HL-60 (cell line): ENCODE measurements at regions not wholly inside any gene's neighbourhood (a gene's known extent, or its start where the extent isn't known, plus 50 kb on each side); places are given as distances from the start of the nearest gene placed in this dataset.

Experiments
- DNase-seq, 2 experiments: peaks; one replicate each; pipeline ENCODE4 v3.0.0-alpha.2; 2010 to 2020; ENCODE audit warnings: low read depth in 1 of 2, low spot score in 1 of 2
- H3K27ac ChIP-seq: fragments of 250-450 bp; sonication (Bioruptor Pico); replicated peaks from 2 replicates; pipeline ENCODE4 v1.5.1; 2020; ENCODE audit warnings: mild to moderate bottlenecking, moderate library complexity
- H3K27me3 ChIP-seq: fragments of 250-450 bp; sonication (Bioruptor Pico); 2 replicates; pipeline ENCODE4 v1.5.1; 2021; ENCODE audit warnings: mild to moderate bottlenecking, moderate library complexity; ENCODE audit not compliant: insufficient read depth, poor library complexity, severe bottlenecking
- H3K4me3 ChIP-seq: replicated peaks from 2 replicates; pipeline ENCODE4 v1.5.1; 2011; ENCODE audit warnings: mild to moderate bottlenecking, control low read depth, low read length; ENCODE audit not compliant: insufficient read depth
- CTCF ChIP-seq: IDR thresholded peaks from one replicate; pipeline ENCODE4 v1.5.1; 2011; ENCODE audit warnings: low read length, control low read depth, inconsistent platforms; ENCODE audit not compliant: insufficient read depth
- GABPA ChIP-seq: IDR thresholded peaks from 2 replicates; pipeline ENCODE4 v1.6.1; 2012; ENCODE audit warnings: low read depth
- POLR2AphosphoS5 ChIP-seq: IDR thresholded peaks from 2 replicates; pipeline ENCODE4 v1.6.1; 2012; ENCODE audit warnings: low read depth
- REST ChIP-seq: IDR thresholded peaks from 2 replicates; pipeline ENCODE4 v1.6.1; 2012; ENCODE audit warnings: low read depth; ENCODE audit not compliant: insufficient replicate concordance
- SPI1 ChIP-seq: IDR thresholded peaks from 2 replicates; pipeline ENCODE4 v1.6.1; 2012; ENCODE audit warnings: low read depth, mild to moderate bottlenecking, borderline replicate concordance

DNA sequence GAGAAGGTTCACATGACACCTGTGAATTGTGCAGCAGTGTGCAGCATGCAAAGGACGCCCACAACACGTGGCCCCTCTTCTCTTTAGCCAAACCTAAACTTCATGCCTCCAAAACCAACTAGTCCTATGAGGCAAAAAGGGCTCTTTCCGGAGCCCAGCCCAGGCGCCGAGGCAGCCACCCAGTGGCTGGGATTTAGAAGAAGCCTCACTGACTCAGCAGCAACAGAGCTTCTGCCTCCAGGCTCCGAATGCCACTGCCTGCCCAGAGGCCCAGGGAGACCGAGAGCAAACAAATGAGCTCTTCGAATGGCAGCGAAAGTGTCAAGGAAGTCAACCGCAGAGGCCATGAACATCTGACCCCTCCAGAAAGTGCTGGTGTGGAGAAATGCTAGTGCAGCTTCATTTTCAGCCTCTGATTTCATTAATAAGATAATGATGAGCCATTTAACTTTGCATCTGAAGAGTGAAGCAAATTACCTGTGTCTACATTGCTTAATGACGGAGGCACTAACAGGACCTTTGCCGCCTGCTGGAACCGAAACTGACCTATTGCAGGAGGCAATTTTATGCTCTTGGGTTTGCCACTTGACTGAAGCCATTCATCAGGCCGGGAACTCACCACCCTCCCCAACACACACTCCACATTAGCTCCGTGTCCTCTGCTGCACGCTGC is 157.7 kb upstream of the RPL38 start:
- no peak for DNase-seq

GRCh38 chr17:74049167-74049966 is 154.1 kb upstream of the RPL38 start:
- TF ChIP-seq REST (no peak), SPI1 (no peak), GABPA (no peak), POLR2AphosphoS5 (no peak), CTCF (no peak)
- peaks cover 15% of the 10 kb centered on the region for H3K27me3 ChIP-seq
- H3K4me3 ChIP-seq, result no peak overlapping the region
- no peak overlapping the region for H3K27ac ChIP-seq
- no peak for DNase-seq

More for the DNA sequence above, 157.7 kb upstream of the RPL38 start:
- no peak for TF ChIP-seq GABPA
- no peak for TF ChIP-seq POLR2AphosphoS5
- TF ChIP-seq REST, result no peak
- Histone ChIP-seq H3K27me3 (peaks cover 3% of the 10 kb centered on the region), H3K27ac (no peak overlapping the region), H3K4me3 (no peak overlapping the region)

DNA sequence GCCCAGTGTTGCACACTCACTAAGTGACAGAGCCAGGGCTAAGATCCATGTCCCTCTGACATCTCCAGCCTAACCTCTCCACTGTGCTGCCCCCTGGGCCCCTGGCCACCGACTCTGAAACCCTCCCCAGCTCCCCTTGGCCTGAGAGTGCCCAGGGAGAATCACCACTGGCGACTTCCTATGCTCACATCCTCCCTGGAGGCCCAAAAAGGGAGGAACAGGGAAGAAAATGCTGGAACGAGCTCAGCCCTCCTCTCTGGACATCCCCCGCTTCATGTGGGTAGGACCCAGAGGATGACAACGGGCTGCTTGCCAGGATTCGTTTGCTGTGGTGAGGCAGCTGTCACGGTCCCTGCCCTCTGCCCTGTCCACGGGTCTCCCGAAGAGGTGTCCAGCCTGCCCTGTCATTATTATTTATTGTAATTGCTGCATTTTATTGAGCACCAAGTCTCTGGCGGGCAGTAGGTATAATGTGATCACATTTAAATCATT is 153.5 kb upstream of the RPL38 start:
- Histone ChIP-seq H3K27me3 (peaks cover 15% of the 10 kb centered on the region), H3K4me3 (no peak overlapping the region), H3K27ac (no peak overlapping the region)
- no peak for DNase-seq
- TF ChIP-seq GABPA (no peak), CTCF (no peak), POLR2AphosphoS5 (no peak), REST (no peak), SPI1 (no peak)
